VCaP (cell line): ENCODE measurements at regions not wholly inside any gene's neighbourhood (a gene's known extent, or its start where the extent isn't known, plus 50 kb on each side); places are given as distances from the start of the nearest gene placed in this dataset.

Experiments
- H3K27ac ChIP-seq: fragments of 450-650 bp; 2 replicates; pipeline ENCODE4 v1.5.1; 2017
- TF ChIP-seq, protein P1 (sequence below): fragments of 450-650 bp; conservative IDR thresholded peaks from 2 replicates; pipeline ENCODE4 v1.5.1; 2017; ENCODE audit warnings: mild to moderate bottlenecking, moderate library complexity

- no peak overlapping the region for H3K27ac ChIP-seq
- TF ChIP-seq, protein P1, sequence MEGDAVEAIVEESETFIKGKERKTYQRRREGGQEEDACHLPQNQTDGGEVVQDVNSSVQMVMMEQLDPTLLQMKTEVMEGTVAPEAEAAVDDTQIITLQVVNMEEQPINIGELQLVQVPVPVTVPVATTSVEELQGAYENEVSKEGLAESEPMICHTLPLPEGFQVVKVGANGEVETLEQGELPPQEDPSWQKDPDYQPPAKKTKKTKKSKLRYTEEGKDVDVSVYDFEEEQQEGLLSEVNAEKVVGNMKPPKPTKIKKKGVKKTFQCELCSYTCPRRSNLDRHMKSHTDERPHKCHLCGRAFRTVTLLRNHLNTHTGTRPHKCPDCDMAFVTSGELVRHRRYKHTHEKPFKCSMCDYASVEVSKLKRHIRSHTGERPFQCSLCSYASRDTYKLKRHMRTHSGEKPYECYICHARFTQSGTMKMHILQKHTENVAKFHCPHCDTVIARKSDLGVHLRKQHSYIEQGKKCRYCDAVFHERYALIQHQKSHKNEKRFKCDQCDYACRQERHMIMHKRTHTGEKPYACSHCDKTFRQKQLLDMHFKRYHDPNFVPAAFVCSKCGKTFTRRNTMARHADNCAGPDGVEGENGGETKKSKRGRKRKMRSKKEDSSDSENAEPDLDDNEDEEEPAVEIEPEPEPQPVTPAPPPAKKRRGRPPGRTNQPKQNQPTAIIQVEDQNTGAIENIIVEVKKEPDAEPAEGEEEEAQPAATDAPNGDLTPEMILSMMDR = no peak
These were observed 1715.1 kb downstream of the PCDH7 start for GRCh38 chr4:32435308-32435707.

- no peak overlapping the region for H3K27ac ChIP-seq
- TF ChIP-seq, protein P1 = no peak
These were observed 1716.6 kb downstream of the PCDH7 start for GRCh38 chr4:32436816-32437215.

DNA sequence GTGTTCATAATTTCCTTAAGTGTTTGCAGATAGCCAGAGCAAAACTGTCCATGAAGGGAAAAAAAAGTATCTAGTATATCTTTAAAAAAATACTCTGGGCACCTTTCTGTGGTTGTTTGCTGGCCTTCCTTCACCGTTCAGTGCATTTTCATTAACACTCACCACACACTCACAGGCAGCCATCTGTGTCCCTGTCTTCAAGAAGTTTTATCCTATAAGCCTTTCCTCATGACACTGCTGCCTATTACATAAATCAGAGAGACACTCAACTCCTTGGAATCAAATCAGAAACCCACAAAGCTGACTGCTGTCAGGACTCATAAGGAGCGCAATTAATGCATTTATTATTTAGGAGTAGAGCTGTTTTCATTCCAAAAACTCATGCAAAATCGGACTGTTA is 1720.2 kb downstream of the PCDH7 start:
- TF ChIP-seq, protein P1 = no peak
- no peak overlapping the region for H3K27ac ChIP-seq

DNA sequence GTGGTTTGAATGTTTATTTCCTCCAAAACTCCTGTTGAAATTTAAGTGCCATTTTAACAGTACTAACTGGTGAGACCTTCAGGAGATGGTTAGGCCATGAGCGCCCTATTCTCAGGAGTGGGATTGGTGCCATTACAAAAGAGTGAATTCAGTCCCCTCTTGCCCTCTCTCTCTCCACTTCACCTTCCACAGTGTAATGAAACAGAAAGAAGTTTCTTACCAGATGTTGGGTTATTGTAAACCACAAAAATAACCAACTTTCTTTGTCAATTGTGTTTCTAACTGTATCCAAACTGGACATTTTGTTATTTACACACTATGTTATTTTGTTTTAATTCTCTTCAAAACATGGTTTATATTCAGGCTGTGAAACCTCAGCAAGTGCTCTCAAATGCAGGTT is 1734.3 kb downstream of the PCDH7 start:
- no peak overlapping the region for H3K27ac ChIP-seq
- TF ChIP-seq, protein P1 = no peak

- no peak overlapping the region for H3K27ac ChIP-seq
- TF ChIP-seq, protein P1 = no peak
These were observed 1735.1 kb downstream of the PCDH7 start for GRCh38 chr4:32455231-32455630.

GRCh38 chr4:32460972-32461371 is 1740.8 kb downstream of the PCDH7 start:
- TF ChIP-seq, protein P1 = no peak
- no peak overlapping the region for H3K27ac ChIP-seq

- no peak overlapping the region for H3K27ac ChIP-seq
- TF ChIP-seq, protein P1 = peak; percentile 55
These were observed 1742.8 kb downstream of the PCDH7 start for GRCh38 chr4:32462944-32463343.

- TF ChIP-seq, protein P1 = no peak
- no peak overlapping the region for H3K27ac ChIP-seq
These were observed 1750.0 kb downstream of the PCDH7 start for GRCh38 chr4:32470087-32470585.
